BE2C (cell line): ENCODE measurements at regions not wholly inside any gene's neighbourhood (a gene's known extent, or its start where the extent isn't known, plus 50 kb on each side); places are given as distances from the start of the nearest gene placed in this dataset.

Experiments
- DNase-seq: peaks from one replicate; pipeline ENCODE4 v3.0.0-alpha.2; 2020
- H3K27me3 ChIP-seq: fragments of 250-450 bp; sonication (Bioruptor Pico); 2 replicates; pipeline ENCODE4 v1.5.1; 2020; ENCODE audit warnings: mild to moderate bottlenecking
- H3K36me3 ChIP-seq: fragments of 250-450 bp; sonication (Bioruptor Pico); 2 replicates; pipeline ENCODE4 v1.5.1; 2020; ENCODE audit warnings: mild to moderate bottlenecking
- H3K4me1 ChIP-seq: fragments of 250-450 bp; sonication (Bioruptor Pico); 2 replicates; pipeline ENCODE4 v1.5.1; 2020
- H3K4me3 ChIP-seq: 2 replicates; pipeline ENCODE4 v1.5.1; 2011; ENCODE audit warnings: low read depth, low read length
- H3K9me3 ChIP-seq: fragments of 250-450 bp; sonication (Bioruptor Pico); 2 replicates; pipeline ENCODE4 v1.5.1; 2020
- TF ChIP-seq, protein P1 (sequence below): IDR thresholded peaks from 2 replicates; pipeline ENCODE4 v1.5.1; 2012; ENCODE audit warnings: mild to moderate bottlenecking, low read depth, low read length

DNA sequence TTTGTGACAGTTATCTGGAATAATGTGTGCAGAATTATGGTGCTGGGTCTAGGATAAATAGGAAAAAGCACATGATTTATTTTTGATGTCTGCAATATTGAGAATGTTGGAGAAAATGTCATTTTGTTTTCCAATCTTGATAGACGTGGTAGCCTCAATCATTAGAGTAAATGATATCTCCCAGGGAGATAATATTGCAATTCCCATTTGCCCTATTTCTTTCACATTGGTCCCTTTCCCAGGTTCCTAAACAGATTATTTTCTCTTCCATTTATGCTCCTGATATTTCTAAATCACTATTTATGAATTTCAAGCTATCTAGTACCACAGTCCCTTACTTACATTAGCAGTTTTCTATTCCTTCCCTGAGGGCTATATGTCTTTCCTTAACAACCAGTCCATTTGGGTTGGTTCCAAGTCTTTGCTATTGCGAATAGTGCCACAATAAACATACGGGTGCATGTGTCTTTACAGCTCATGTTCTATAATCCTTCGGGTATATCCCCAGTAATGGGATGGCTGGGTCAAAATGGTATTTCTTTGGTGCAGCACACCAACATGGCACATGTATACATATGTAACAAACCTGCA is 447.3 kb downstream of the PLA2G4A start:
- DNase-seq, result peak; percentile 41
- no peaks in the 10 kb centered on the region for H3K36me3 ChIP-seq

GRCh38 chr1:187276677-187277076 is 447.9 kb downstream of the PLA2G4A start:
- TF ChIP-seq, protein P1, sequence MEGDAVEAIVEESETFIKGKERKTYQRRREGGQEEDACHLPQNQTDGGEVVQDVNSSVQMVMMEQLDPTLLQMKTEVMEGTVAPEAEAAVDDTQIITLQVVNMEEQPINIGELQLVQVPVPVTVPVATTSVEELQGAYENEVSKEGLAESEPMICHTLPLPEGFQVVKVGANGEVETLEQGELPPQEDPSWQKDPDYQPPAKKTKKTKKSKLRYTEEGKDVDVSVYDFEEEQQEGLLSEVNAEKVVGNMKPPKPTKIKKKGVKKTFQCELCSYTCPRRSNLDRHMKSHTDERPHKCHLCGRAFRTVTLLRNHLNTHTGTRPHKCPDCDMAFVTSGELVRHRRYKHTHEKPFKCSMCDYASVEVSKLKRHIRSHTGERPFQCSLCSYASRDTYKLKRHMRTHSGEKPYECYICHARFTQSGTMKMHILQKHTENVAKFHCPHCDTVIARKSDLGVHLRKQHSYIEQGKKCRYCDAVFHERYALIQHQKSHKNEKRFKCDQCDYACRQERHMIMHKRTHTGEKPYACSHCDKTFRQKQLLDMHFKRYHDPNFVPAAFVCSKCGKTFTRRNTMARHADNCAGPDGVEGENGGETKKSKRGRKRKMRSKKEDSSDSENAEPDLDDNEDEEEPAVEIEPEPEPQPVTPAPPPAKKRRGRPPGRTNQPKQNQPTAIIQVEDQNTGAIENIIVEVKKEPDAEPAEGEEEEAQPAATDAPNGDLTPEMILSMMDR, result no peak
- peaks cover 21% of the 10 kb centered on the region for H3K4me1 ChIP-seq
- H3K9me3 ChIP-seq, result no peaks in the 10 kb centered on the region
- no peak overlapping the region for H3K4me3 ChIP-seq
- no peak for DNase-seq
- no peaks in the 10 kb centered on the region for H3K27me3 ChIP-seq
- no peaks in the 10 kb centered on the region for H3K36me3 ChIP-seq

More for the DNA sequence above, 447.3 kb downstream of the PLA2G4A start:
- TF ChIP-seq, protein P1, result no peak
- no peaks in the 10 kb centered on the region for H3K27me3 ChIP-seq
- H3K4me3 ChIP-seq, result no peak overlapping the region
- no peaks in the 10 kb centered on the region for H3K9me3 ChIP-seq
- peaks cover 20% of the 10 kb centered on the region for H3K4me1 ChIP-seq

- peaks cover 21% of the 10 kb centered on the region for H3K4me1 ChIP-seq
- no peaks in the 10 kb centered on the region for H3K27me3 ChIP-seq
- no peak for DNase-seq
- TF ChIP-seq, protein P1, result no peak
- H3K4me3 ChIP-seq, result no peak overlapping the region
- H3K9me3 ChIP-seq, result no peaks in the 10 kb centered on the region
- no peaks in the 10 kb centered on the region for H3K36me3 ChIP-seq
Measured at GRCh38 chr1:187280031-187280430, 451.3 kb downstream of the PLA2G4A start.

- Histone ChIP-seq H3K9me3 (no peaks in the 10 kb centered on the region), H3K4me1 (peaks cover 21% of the 10 kb centered on the region), H3K27me3 (no peaks in the 10 kb centered on the region), H3K36me3 (no peaks in the 10 kb centered on the region), H3K4me3 (no peak overlapping the region)
- DNase-seq, result no peak
- TF ChIP-seq, protein P1, result no peak
Measured at GRCh38 chr1:187281085-187281484, 452.3 kb downstream of the PLA2G4A start.

DNA sequence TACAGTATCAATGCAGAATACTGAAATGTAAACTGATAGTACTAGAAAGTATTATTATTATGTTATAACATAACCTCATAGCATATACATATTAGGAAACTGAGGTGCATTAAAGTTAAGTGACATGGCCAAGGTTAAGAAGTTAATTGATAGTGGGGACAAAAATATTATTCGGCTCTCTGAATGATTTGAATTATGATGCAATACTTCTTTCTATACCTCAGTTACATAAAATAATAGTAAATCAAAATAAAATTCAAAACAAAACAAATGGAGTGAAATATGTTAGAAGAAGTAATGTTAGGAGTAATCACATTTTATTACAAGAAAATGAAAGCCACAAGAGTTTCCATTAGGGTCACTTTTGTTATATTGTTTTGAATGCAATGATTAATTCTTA is 455.2 kb downstream of the PLA2G4A start:
- H3K4me3 ChIP-seq, result no peak overlapping the region
- TF ChIP-seq, protein P1, result no peak

DNA sequence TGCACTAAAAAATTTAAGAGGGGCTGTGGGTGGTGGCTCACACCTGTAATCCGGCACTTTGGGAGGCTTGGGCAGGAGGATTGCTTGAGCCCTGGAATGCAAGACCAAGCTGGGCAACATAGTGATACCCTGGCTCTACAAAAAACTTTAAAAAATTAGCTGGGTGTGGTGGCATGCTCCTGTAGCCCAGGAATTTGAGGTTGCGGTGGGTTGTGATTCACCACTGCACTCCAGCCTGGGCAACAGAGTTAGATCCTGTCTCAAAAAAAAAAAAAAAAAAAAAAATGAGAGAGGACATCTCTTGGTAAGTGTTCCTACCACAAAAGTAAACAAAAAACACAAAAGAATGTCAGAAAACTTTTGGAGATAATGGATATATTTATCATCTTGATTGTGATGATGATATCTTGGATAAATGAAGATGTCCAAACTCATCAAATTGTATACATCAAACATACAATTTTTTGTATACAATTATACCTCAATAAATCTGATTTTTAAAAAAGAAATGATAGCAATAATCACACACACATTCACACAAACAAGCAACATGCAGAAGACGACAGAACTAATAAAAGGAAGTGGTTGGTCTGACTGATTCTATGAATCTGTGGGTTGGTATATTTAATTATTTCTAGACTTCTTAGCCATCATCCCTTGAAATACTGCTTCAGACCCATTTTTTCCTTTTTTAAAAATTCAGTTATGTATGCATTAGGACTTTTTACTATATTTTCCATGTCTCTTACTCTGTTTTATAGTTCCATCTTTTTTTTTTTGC is 465.9 kb downstream of the PLA2G4A start:
- H3K4me3 ChIP-seq, result no peak overlapping the region
- H3K4me1 ChIP-seq, result peaks cover 6% of the 10 kb centered on the region
- H3K9me3 ChIP-seq, result no peaks in the 10 kb centered on the region
- DNase-seq, result no peak
- H3K27me3 ChIP-seq, result no peaks in the 10 kb centered on the region
- TF ChIP-seq, protein P1, result no peak
- no peaks in the 10 kb centered on the region for H3K36me3 ChIP-seq

More for the DNA sequence above, 455.2 kb downstream of the PLA2G4A start:
- H3K27me3 ChIP-seq, result no peaks in the 10 kb centered on the region
- H3K36me3 ChIP-seq, result no peaks in the 10 kb centered on the region
- DNase-seq, result no peak
- peaks cover 3% of the 10 kb centered on the region; the same call in 1 of the 2 replicates for H3K4me1 ChIP-seq
- no peaks in the 10 kb centered on the region for H3K9me3 ChIP-seq
